VCaP (cell line): ENCODE measurements at regions not wholly inside any gene's neighbourhood (a gene's known extent, or its start where the extent isn't known, plus 50 kb on each side); places are given as distances from the start of the nearest gene placed in this dataset.
"Not testable (repeated sequence)": the region's sequence is repeated elsewhere in the genome, so short reads cannot be mapped to it uniquely, and the experiment has no call there.

ENCODE experiments used
- H3K27ac ChIP-seq: fragments of 450-650 bp; 2 replicates; pipeline ENCODE4 v1.5.1; 2017
- TF ChIP-seq, protein P1 (sequence below): fragments of 450-650 bp; conservative IDR thresholded peaks from 2 replicates; pipeline ENCODE4 v1.5.1; 2017; ENCODE audit warnings: mild to moderate bottlenecking, moderate library complexity

DNA sequence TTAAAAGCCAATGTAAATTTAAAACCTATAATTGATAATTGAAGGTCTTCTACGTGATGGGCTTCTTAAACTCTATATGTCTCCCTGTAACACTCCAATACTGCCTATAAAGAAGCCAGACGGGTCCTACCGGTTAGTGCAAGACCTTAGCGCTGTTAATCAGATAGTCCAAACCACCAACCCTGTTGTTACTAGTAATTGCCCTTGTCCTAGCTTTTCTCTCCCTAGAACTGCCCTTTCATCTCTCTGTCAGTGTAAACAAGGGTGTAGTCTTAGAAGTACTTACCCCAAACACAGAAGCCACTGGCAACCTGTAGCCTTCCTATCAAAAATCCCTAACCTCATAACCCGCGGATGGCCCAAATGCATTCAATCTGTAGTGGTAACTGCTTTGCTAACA lies 243.0 kb upstream of the DIO3 start:
- TF ChIP-seq, protein P1, sequence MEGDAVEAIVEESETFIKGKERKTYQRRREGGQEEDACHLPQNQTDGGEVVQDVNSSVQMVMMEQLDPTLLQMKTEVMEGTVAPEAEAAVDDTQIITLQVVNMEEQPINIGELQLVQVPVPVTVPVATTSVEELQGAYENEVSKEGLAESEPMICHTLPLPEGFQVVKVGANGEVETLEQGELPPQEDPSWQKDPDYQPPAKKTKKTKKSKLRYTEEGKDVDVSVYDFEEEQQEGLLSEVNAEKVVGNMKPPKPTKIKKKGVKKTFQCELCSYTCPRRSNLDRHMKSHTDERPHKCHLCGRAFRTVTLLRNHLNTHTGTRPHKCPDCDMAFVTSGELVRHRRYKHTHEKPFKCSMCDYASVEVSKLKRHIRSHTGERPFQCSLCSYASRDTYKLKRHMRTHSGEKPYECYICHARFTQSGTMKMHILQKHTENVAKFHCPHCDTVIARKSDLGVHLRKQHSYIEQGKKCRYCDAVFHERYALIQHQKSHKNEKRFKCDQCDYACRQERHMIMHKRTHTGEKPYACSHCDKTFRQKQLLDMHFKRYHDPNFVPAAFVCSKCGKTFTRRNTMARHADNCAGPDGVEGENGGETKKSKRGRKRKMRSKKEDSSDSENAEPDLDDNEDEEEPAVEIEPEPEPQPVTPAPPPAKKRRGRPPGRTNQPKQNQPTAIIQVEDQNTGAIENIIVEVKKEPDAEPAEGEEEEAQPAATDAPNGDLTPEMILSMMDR = no peak
- no peak overlapping the region for H3K27ac ChIP-seq

DNA sequence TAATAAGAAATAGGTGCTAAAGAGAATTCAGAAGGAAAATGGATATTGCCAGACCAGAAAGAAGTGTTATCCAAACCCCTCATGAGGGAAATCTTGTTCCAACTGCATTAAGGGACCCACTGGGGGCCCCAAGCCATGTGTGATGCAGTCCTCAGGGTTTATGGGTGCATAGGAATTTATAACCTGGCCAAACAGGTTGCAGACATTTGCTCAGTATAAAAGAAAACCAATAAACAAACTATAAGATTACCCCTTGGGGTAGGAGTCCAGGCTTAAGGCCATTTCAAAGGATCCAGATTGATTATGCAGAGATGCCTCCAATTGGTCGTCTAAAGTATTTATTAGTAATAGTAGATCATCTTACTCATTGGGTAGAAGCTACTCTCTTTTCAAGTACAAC lies 240.9 kb upstream of the DIO3 start:
- TF ChIP-seq, protein P1 = no peak
- no peak overlapping the region for H3K27ac ChIP-seq

DNA sequence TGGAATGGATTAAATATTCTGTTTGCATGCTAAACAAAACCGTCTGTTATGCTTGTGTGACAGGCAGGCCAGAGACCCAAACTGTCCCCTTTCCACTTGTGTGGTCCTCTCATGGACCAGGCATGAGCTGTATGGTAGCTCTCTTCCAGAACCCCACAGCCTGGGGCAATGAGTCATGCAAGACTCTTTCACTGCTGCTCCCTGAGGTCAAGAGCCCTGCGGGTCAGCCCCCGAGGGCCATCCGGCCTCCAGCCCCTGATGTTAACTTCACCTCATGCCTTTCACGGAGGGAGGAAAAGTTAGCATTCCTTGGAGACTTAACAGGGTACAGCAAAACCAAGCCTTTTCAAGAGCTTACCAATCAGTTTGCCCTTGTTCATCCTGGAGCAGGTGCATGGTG lies 239.1 kb upstream of the DIO3 start:
- H3K27ac ChIP-seq = no peak overlapping the region
- TF ChIP-seq, protein P1 = no peak

DNA sequence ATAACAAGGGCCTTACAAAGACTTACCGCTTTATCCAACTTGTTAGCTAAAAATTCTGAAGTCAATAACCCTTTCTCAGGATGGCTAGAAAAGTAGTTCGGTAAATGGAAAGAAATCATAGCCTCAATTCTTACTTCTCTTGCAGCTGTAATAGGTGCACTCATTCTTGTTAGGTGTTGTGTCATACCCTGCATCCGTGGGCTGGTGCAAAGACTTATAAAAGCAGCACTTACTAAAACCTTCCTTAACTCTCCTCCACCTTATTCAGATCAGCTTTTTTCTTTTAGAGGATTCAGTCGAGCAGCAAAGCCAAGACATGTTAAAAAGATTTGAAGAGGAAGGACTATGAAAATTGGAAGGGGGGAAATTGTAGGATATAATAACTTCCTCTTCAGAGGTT lies 238.2 kb upstream of the DIO3 start:
- H3K27ac ChIP-seq = no peak overlapping the region
- TF ChIP-seq, protein P1 = no peak

GRCh38 chr14:101323614-101324235 lies 237.6 kb upstream of the DIO3 start:
- H3K27ac ChIP-seq = not testable (repeated sequence)

DNA sequence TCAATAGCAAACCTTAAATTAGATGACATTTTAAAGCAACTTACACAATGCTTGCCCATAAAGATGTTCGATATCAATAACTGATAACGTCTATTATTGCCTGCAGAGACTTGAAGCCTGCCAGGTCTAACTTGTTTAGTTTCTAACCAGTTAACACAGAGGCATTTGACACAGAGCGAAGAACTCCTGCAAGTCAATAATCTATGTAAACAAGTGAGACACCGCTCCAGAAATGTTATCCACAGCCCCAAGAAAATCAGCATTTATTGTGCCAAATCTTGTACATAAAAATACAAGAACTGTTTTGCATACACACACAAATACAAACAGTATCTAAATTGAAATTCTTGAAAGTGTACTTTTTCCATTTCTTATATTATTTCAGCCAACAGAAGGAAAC lies 236.0 kb upstream of the DIO3 start:
- no peak overlapping the region for H3K27ac ChIP-seq
- TF ChIP-seq, protein P1 = no peak

- H3K27ac ChIP-seq = no peak overlapping the region
- TF ChIP-seq, protein P1 = no peak
Observed at GRCh38 chr14:101328412-101329028, 232.8 kb upstream of the DIO3 start.

DNA sequence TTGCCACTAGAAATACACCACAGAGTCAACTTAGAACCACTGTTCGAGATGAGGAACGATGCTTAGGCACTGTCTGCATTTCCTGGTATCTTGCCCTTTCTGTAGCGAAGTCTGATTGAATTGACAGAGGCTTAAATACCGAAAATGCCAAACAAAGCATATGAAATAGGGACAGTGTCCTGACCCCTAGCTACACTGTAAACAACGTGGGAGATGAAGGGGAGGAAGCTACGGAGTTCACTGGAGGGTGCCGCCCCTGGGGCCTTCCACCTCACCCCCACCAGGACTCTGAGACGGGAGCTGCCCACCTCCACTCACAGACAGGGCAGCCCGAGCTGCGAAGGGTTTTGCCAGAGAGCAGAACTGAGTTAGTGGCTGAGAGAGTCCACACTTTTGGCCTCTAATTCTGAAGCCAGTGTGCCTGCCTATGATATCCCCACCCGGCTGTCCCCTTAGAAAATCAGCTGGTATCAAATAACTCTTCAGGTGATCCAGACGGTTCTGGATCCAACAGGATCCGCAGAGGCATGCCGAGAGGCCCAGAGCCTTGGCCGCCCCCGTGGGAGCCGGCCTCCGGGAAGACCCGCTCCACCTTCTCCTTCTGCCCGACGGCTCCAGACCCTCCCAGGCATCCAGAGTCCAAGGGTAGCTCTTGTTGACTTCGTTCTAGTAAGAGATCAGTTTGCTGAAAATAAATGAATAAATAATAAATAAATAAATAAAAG lies 230.7 kb upstream of the DIO3 start:
- H3K27ac ChIP-seq = no peak overlapping the region
- TF ChIP-seq, protein P1 = no peak
